Urinary bladder (tissue), 3 donors: ENCODE measurements at regions not wholly inside any gene's neighbourhood (a gene's known extent, or its start where the extent isn't known, plus 50 kb on each side); places are given as distances from the start of the nearest gene placed in this dataset.

ENCODE experiments used
- DNase-seq: peaks from one replicate; pipeline ENCODE4 v3.0.0-alpha.2; 2015; ENCODE audit errors: extremely low spot score
- H3K27ac ChIP-seq: one replicate; pipeline ENCODE4 v1.5.1; 2013; ENCODE audit warnings: low read depth, mild to moderate bottlenecking, moderate library complexity
- H3K36me3 ChIP-seq: one replicate; pipeline ENCODE4 v1.6.1; 2013; ENCODE audit warnings: mild to moderate bottlenecking, moderate library complexity; ENCODE audit not compliant: insufficient read depth
- H3K4me1 ChIP-seq: one replicate; pipeline ENCODE4 v1.6.1; 2013; ENCODE audit warnings: mild to moderate bottlenecking, moderate library complexity; ENCODE audit not compliant: insufficient read depth
- H3K4me3 ChIP-seq: one replicate; pipeline ENCODE4 v1.5.1; 2013; ENCODE audit warnings: low read depth, low read length
- WGBS: extraction: QIAGEN DNeasy Blood & Tissue Kit; methylation state at CpG from one replicate; pipeline ENCODE4 v1.1.7; 2013; 5-methylcytosine and 5-hydroxymethylcytosine counted together
- donor health status: healthy with polysubstance abuse.
- donor health status: healthy.

GRCh38 chr12:92650228-92650822 is 52.5 kb upstream of the PLEKHG7 start:
- Histone ChIP-seq H3K36me3 (no peaks in the 10 kb centered on the region), H3K4me1 (no peaks in the 10 kb centered on the region), H3K4me3 (no peak overlapping the region), H3K27ac (no peak overlapping the region)
- no peak for DNase-seq
- WGBS, result 69% methylated on average over 7 of the region's 7 CpGs

- peak; percentile 41 for DNase-seq
- H3K4me1 ChIP-seq, result no peaks in the 10 kb centered on the region
- no peak overlapping the region for H3K27ac ChIP-seq
- 41% methylated on average over 11 of the region's 11 CpGs for WGBS
- no peak overlapping the region for H3K4me3 ChIP-seq
- no peaks in the 10 kb centered on the region for H3K36me3 ChIP-seq
Measured at GRCh38 chr12:92649511-92650227, 53.1 kb upstream of the PLEKHG7 start.

- no peak overlapping the region for H3K27ac ChIP-seq
- H3K4me1 ChIP-seq, result no peaks in the 10 kb centered on the region
- 89% methylated on average over 6 of the region's 6 CpGs for WGBS
- no peak for DNase-seq
- no peaks in the 10 kb centered on the region for H3K36me3 ChIP-seq
- H3K4me3 ChIP-seq, result no peak overlapping the region
Measured at GRCh38 chr12:92648242-92649031, 54.4 kb upstream of the PLEKHG7 start.

GRCh38 chr12:92641291-92641690 is 61.5 kb upstream of the PLEKHG7 start:
- H3K36me3 ChIP-seq, result no peaks in the 10 kb centered on the region
- H3K4me3 ChIP-seq, result no peak overlapping the region
- DNase-seq, result no peak
- no peak overlapping the region for H3K27ac ChIP-seq
- H3K4me1 ChIP-seq, result no peaks in the 10 kb centered on the region
- 0% methylated on average over 1 of the region's 1 CpG for WGBS

- H3K36me3 ChIP-seq, result no peaks in the 10 kb centered on the region
- H3K27ac ChIP-seq, result no peak overlapping the region
- no peak for DNase-seq
- H3K4me1 ChIP-seq, result no peaks in the 10 kb centered on the region
- no peak overlapping the region for H3K4me3 ChIP-seq
Measured at GRCh38 chr12:92640691-92641090, 62.1 kb upstream of the PLEKHG7 start.

- no peak overlapping the region for H3K27ac ChIP-seq
- DNase-seq, result no peak
- H3K36me3 ChIP-seq, result no peaks in the 10 kb centered on the region
- no peak overlapping the region for H3K4me3 ChIP-seq
- H3K4me1 ChIP-seq, result no peaks in the 10 kb centered on the region
Measured at GRCh38 chr12:92639017-92639416, 63.8 kb upstream of the PLEKHG7 start.

- DNase-seq, result no peak
- H3K4me3 ChIP-seq, result no peak overlapping the region
- H3K27ac ChIP-seq, result no peak overlapping the region
- no peaks in the 10 kb centered on the region for H3K36me3 ChIP-seq
- no peaks in the 10 kb centered on the region for H3K4me1 ChIP-seq
- 84% methylated on average over 2 of the region's 2 CpGs for WGBS
Measured at GRCh38 chr12:92634730-92635129, 68.1 kb upstream of the PLEKHG7 start.

- DNase-seq, result no peak
- H3K4me1 ChIP-seq, result no peaks in the 10 kb centered on the region
- WGBS, result 90% methylated on average over 6 of the region's 6 CpGs
- H3K4me3 ChIP-seq, result no peak overlapping the region
- H3K27ac ChIP-seq, result no peak overlapping the region
- H3K36me3 ChIP-seq, result no peaks in the 10 kb centered on the region
Measured at GRCh38 chr12:92634202-92634601, 68.6 kb upstream of the PLEKHG7 start.

GRCh38 chr12:92630968-92631367 is 71.8 kb upstream of the PLEKHG7 start:
- H3K4me1 ChIP-seq, result no peaks in the 10 kb centered on the region
- H3K4me3 ChIP-seq, result no peak overlapping the region
- no peaks in the 10 kb centered on the region for H3K36me3 ChIP-seq
- no peak overlapping the region for H3K27ac ChIP-seq
- DNase-seq, result no peak
- 95% methylated on average over 6 of the region's 6 CpGs for WGBS

GRCh38 chr12:92629349-92630065 is 73.3 kb upstream of the PLEKHG7 start:
- Histone ChIP-seq H3K36me3 (no peaks in the 10 kb centered on the region), H3K4me1 (no peaks in the 10 kb centered on the region), H3K4me3 (no peak overlapping the region), H3K27ac (no peak overlapping the region)
- 26% methylated on average over 9 of the region's 9 CpGs for WGBS
- DNase-seq, result no peak

- Histone ChIP-seq H3K4me3 (no peak overlapping the region), H3K36me3 (no peaks in the 10 kb centered on the region), H3K27ac (no peak overlapping the region), H3K4me1 (no peaks in the 10 kb centered on the region)
- DNase-seq, result no peak
- WGBS, result 96% methylated on average over 2 of the region's 2 CpGs
Measured at GRCh38 chr12:92628476-92628875, 74.3 kb upstream of the PLEKHG7 start.

- WGBS, result 95% methylated on average over 2 of the region's 2 CpGs
- Histone ChIP-seq H3K36me3 (no peaks in the 10 kb centered on the region), H3K27ac (no peak overlapping the region), H3K4me1 (no peaks in the 10 kb centered on the region), H3K4me3 (no peak overlapping the region)
- DNase-seq, result no peak
Measured at GRCh38 chr12:92627511-92627910, 75.3 kb upstream of the PLEKHG7 start.

- DNase-seq, result no peak
- no peak overlapping the region for H3K27ac ChIP-seq
- H3K36me3 ChIP-seq, result no peaks in the 10 kb centered on the region
- no peak overlapping the region for H3K4me3 ChIP-seq
- WGBS, result 92% methylated on average over 3 of the region's 3 CpGs
- H3K4me1 ChIP-seq, result no peaks in the 10 kb centered on the region
Measured at GRCh38 chr12:92625639-92626310, 77.0 kb upstream of the PLEKHG7 start.
